Right lobe of liver (tissue), 6 donors: ENCODE measurements at regions not wholly inside any gene's neighbourhood (a gene's known extent, or its start where the extent isn't known, plus 50 kb on each side); places are given as distances from the start of the nearest gene placed in this dataset.
"Not testable (repeated sequence)": the region's sequence is repeated elsewhere in the genome, so short reads cannot be mapped to it uniquely, and the experiment has no call there.

ENCODE experiments used
- ATAC-seq, 4 donors: fragments of 200-7000 bp; cut with Tn5 transposase; one replicate each; pipeline ENCODE4 v1.9.1; 2020; ENCODE audit warnings: mild to moderate bottlenecking in 4 of 4, moderate library complexity in 4 of 4
- DNase-seq, 3 donors: peaks; one replicate each; pipeline ENCODE4 v3.0.0-alpha.2; 2020
- H3K27ac ChIP-seq, 3 donors: fragments of 200-600 bp; one replicate each; pipeline ENCODE4 v1.8.0; 2022
- H3K27me3 ChIP-seq, 2 donors: fragments of 200-600 bp; one replicate each; pipeline ENCODE4 v1.8.0; 2022
- H3K36me3 ChIP-seq, 4 donors: fragments of 200-600 bp; sonication (generic) in 1 of 4; one replicate each; pipeline versions ENCODE4 v1.5.1 to v1.8.0; 2017 to 2022; ENCODE audit warnings: control low read depth in 1 of 4
- H3K4me1 ChIP-seq, 4 donors: fragments of 200-600 bp; sonication (generic) in 1 of 4; one replicate each; pipeline versions ENCODE4 v1.5.1 to v1.8.0; 2017 to 2022; ENCODE audit warnings: control low read depth in 1 of 4
- H3K4me3 ChIP-seq, 3 donors: fragments of 200-600 bp; one replicate each; pipeline ENCODE4 v1.8.0; 2022
- H3K9me3 ChIP-seq, 4 donors: fragments of 200-600 bp; sonication (generic) in 1 of 4; one replicate each; pipeline versions ENCODE4 v1.5.1 to v1.8.0; 2017 to 2022; ENCODE audit warnings: control low read depth in 1 of 4
- POLR2A ChIP-seq: fragments of 450-650 bp; IDR thresholded peaks from one replicate; pipeline ENCODE4 v1.6.1; 2017; ENCODE audit warnings: antibody characterized with exemption, mild to moderate bottlenecking
- WGBS: methylation state at CpG from one replicate; pipeline ENCODE4 v1.1.6; 2018; ENCODE audit warnings: low coverage, low lambda C conversion rate; ENCODE audit not compliant: insufficient coverage; ENCODE audit errors: missing lambda C conversion rate; 5-methylcytosine and 5-hydroxymethylcytosine counted together
- intact Hi-C, 2 donors: fragments of 100-400 bp; cut with DNase I; formaldehyde crosslinking; loops; one replicate each; pipeline versions ENCODE4 v1.11.2 to v1.14.1; 2022
- TF ChIP-seq, protein P1 (sequence below), 4 donors: fragments of 200-600 bp in 3 of 4; fragments of 450-650 bp in 1 of 4; IDR thresholded peaks; one replicate each; pipeline versions ENCODE4 v1.5.1 to v1.8.0; 2016 to 2022; ENCODE audit warnings: antibody characterized with exemption in 4 of 4, mild to moderate bottlenecking in 2 of 4
- donor health status: DM: no; HTN: yes; CAD: no.
- donor health status: DM: no; HTN: no; CAD: no.
- donor health status: DM: no; HTN: no; CAD: no.
- donor health status: DM: no; HTN: yes; CAD: no.
- donor health status: DM: no; HTN: yes; CAD: no.

DNA sequence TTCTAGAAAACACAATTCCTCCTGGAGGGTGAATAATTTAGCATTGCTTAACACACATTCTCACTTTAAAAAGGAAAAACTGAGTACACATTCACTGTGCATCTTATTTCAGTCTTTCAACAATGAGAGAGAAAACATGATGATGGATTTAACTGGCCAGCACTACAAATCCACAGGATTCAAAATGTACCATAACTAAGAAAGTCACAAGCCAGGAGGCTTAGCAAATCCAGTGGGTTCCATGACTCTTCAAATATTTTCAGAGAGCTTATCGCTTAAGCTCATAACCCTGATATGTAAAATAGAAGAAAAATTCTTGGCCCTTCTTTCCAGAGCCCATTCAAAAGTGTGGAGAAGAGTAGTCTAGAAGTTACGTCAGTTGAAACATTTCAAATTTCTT is 820.3 kb downstream of the LTN1 start:
- ATAC-seq, result no peak
- 81% methylated on average over 2 of the region's 2 CpGs for WGBS
- intact Hi-C loops, result no loop called here
- no peaks in the 10 kb centered on the region for H3K9me3 ChIP-seq
- H3K27me3 ChIP-seq, result no peaks in the 10 kb centered on the region
- H3K27ac ChIP-seq, result no peak overlapping the region
- no peaks in the 10 kb centered on the region for H3K36me3 ChIP-seq
- no peaks in the 10 kb centered on the region for H3K4me1 ChIP-seq
- H3K4me3 ChIP-seq, result no peak overlapping the region
- TF ChIP-seq POLR2A, result no peak
- TF ChIP-seq, protein P1, sequence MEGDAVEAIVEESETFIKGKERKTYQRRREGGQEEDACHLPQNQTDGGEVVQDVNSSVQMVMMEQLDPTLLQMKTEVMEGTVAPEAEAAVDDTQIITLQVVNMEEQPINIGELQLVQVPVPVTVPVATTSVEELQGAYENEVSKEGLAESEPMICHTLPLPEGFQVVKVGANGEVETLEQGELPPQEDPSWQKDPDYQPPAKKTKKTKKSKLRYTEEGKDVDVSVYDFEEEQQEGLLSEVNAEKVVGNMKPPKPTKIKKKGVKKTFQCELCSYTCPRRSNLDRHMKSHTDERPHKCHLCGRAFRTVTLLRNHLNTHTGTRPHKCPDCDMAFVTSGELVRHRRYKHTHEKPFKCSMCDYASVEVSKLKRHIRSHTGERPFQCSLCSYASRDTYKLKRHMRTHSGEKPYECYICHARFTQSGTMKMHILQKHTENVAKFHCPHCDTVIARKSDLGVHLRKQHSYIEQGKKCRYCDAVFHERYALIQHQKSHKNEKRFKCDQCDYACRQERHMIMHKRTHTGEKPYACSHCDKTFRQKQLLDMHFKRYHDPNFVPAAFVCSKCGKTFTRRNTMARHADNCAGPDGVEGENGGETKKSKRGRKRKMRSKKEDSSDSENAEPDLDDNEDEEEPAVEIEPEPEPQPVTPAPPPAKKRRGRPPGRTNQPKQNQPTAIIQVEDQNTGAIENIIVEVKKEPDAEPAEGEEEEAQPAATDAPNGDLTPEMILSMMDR (IDR thresholded peaks at IDR 0.05), result no peak
- no peak for DNase-seq

- DNase-seq (no peak), ATAC-seq (no peak)
- no peaks in the 10 kb centered on the region for H3K9me3 ChIP-seq
- TF ChIP-seq, protein P1 (IDR thresholded peaks at IDR 0.05), result no peak
- no peak for TF ChIP-seq POLR2A
- no peaks in the 10 kb centered on the region for H3K4me1 ChIP-seq
- H3K27me3 ChIP-seq, result no peaks in the 10 kb centered on the region
- no peaks in the 10 kb centered on the region for H3K36me3 ChIP-seq
- no peak overlapping the region for H3K27ac ChIP-seq
- H3K4me3 ChIP-seq, result no peak overlapping the region
- intact Hi-C loops, result no loop called here
Observed at GRCh38 chr21:28167366-28167765, 825.3 kb downstream of the LTN1 start.

GRCh38 chr21:28164519-28164918 is 828.2 kb downstream of the LTN1 start:
- H3K36me3 ChIP-seq, H3K4me1 ChIP-seq, DNase-seq, H3K27me3 ChIP-seq, ATAC-seq, H3K27ac ChIP-seq, H3K4me3 ChIP-seq, H3K9me3 ChIP-seq, intact Hi-C loops: not testable (repeated sequence)
- WGBS, result 87% methylated on average over 9 of the region's 9 CpGs

DNA sequence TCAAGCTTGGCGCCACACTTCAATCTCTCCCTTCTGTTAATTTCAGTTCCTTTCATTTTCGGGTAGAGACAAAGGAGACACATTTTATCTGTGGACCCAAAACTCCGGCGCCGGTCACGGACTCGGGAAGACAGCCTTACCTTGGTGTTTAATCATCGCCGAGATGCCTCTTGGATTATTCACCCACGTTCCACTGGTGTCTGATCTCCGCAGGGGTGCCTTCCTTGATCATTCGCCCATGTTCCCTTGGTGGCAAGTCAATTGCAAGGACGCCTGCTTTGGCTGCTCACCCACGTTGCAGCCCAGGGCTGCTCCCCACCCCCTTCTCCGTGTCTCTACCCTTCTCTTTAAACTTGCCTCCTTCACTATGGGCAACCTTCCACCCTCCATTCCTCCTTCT is 830.6 kb downstream of the LTN1 start:
- ATAC-seq, H3K4me1 ChIP-seq, H3K4me3 ChIP-seq, DNase-seq, H3K9me3 ChIP-seq, H3K27ac ChIP-seq, H3K27me3 ChIP-seq, H3K36me3 ChIP-seq, intact Hi-C loops: not testable (repeated sequence)
- 82% methylated on average over 15 of the region's 15 CpGs for WGBS

GRCh38 chr21:28160378-28160777 is 832.3 kb downstream of the LTN1 start:
- ATAC-seq (no peak), DNase-seq (no peak)
- Histone ChIP-seq H3K4me1 (no peaks in the 10 kb centered on the region), H3K27ac (no peak overlapping the region), H3K4me3 (no peak overlapping the region), H3K9me3 (no peaks in the 10 kb centered on the region), H3K36me3 (no peaks in the 10 kb centered on the region), H3K27me3 (no peaks in the 10 kb centered on the region)
- intact Hi-C loops, result no loop called here
- WGBS, result 77% methylated on average over 3 of the region's 3 CpGs
- no peak for TF ChIP-seq POLR2A
- TF ChIP-seq, protein P1 (IDR thresholded peaks at IDR 0.05), result no peak

DNA sequence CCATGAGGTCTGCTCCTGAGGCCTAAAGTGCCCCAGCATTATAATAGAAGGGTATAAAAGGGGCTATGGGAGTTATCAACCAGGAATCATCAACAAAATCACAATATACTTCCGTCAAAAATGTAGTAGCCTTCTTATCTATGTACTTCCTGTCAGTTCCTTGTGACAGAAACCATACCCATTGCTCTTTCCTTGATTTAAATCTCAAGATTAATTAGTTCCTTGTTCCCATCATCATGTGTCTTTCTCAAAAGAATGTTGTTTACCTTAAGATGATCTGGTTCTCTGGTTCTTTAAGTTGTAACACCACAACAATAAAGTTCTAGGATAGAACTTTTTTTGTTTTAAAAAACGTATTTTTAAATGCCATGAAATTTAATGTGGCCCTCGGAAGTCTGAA is 833.3 kb downstream of the LTN1 start:
- Histone ChIP-seq H3K27ac (no peak overlapping the region), H3K9me3 (no peaks in the 10 kb centered on the region), H3K36me3 (no peaks in the 10 kb centered on the region), H3K4me3 (no peak overlapping the region), H3K4me1 (no peaks in the 10 kb centered on the region), H3K27me3 (no peaks in the 10 kb centered on the region)
- 37% methylated on average over 3 of the region's 3 CpGs for WGBS
- ATAC-seq, result no peak
- TF ChIP-seq POLR2A, result no peak
- TF ChIP-seq, protein P1 (IDR thresholded peaks at IDR 0.05), result no peak
- intact Hi-C loops, result no loop called here
- no peak for DNase-seq
